Stomach (tissue), 8 donors: ENCODE measurements at regions not wholly inside any gene's neighbourhood (a gene's known extent, or its start where the extent isn't known, plus 50 kb on each side); places are given as distances from the start of the nearest gene placed in this dataset.

Source experiments
- DNase-seq, 2 donors: peaks; one replicate each; pipeline versions ENCODE4 v3.0.0 to v3.0.0-alpha.2; 2013 to 2019
- H3K27ac ChIP-seq, 5 donors: fragments of 200-600 bp in 4 of 5; sonication (generic) in 4 of 5; one replicate each; pipeline ENCODE4 v1.5.1; 2013 to 2019; ENCODE audit warnings: mild to moderate bottlenecking in 1 of 5, moderate library complexity in 1 of 5
- H3K27me3 ChIP-seq, 3 donors: fragments of 200-600 bp; sonication (generic); one replicate each; pipeline ENCODE4 v1.5.1; 2017 to 2019; ENCODE audit warnings: mixed run types in 1 of 3
- H3K36me3 ChIP-seq, 4 donors: fragments of 200-600 bp; sonication (generic); 1 replicate in 3 of 4; 2 replicates in 1 of 4; pipeline ENCODE4 v1.5.1; 2016 to 2019
- H3K4me1 ChIP-seq, 4 donors: fragments of 200-600 bp; sonication (generic); one replicate each; pipeline ENCODE4 v1.5.1; 2016 to 2019
- H3K4me3 ChIP-seq, 4 donors: fragments of 200-600 bp; sonication (generic) in 3 of 4; one replicate each; pipeline ENCODE4 v1.5.1; 2016 to 2019; ENCODE audit warnings: mild to moderate bottlenecking in 1 of 4
- H3K9me3 ChIP-seq, 4 donors: fragments of 200-600 bp; sonication (generic); one replicate each; pipeline ENCODE4 v1.5.1; 2016 to 2019
- EP300 ChIP-seq: sonication (generic); formaldehyde crosslinking; IDR thresholded peaks from one replicate; pipeline ENCODE4 v1.6.1; 2017; ENCODE audit warnings: antibody characterized with exemption
- POLR2A ChIP-seq, 4 donors: fragments of 450-650 bp; IDR thresholded peaks; one replicate each; pipeline ENCODE4 v1.6.1; 2016; ENCODE audit warnings: antibody characterized with exemption in 4 of 4, control low read depth in 2 of 4, mild to moderate bottlenecking in 1 of 4, moderate library complexity in 1 of 4
- POLR2AphosphoS5 ChIP-seq, 3 donors: sonication (generic); formaldehyde crosslinking; IDR thresholded peaks; one replicate each; pipeline ENCODE4 v1.6.1; 2016; ENCODE audit warnings: antibody characterized with exemption in 3 of 3
- WGBS, 5 donors: extraction: QIAGEN DNeasy Blood & Tissue Kit in 3 of 5; methylation state at CpG; one replicate each; pipeline versions ENCODE4 v1.1.5 to v1.1.7; 2013 to 2018; 5-methylcytosine and 5-hydroxymethylcytosine counted together
- intact Hi-C: fragments of 100-400 bp; cut with DNase I; formaldehyde crosslinking; loops from one replicate; pipeline ENCODE4 v1.15.1; 2023; ENCODE audit warnings: low total_unique reads
- TF ChIP-seq, protein P1 (sequence below), 7 experiments: fragments of 450-650 bp in 4 of 7; fragments of 200-600 bp in 3 of 7; sonication (generic) in 3 of 7; IDR thresholded peaks; one replicate each; pipeline ENCODE4 v1.5.1; 2016 to 2019; ENCODE audit warnings: antibody characterized with exemption in 7 of 7, control low read depth in 2 of 7, mild to moderate bottlenecking in 1 of 7
- donor health status: healthy with polysubstance abuse.
- donor health status: Bipolar disorder and iron deficiency.
- donor health status: healthy.

DNA sequence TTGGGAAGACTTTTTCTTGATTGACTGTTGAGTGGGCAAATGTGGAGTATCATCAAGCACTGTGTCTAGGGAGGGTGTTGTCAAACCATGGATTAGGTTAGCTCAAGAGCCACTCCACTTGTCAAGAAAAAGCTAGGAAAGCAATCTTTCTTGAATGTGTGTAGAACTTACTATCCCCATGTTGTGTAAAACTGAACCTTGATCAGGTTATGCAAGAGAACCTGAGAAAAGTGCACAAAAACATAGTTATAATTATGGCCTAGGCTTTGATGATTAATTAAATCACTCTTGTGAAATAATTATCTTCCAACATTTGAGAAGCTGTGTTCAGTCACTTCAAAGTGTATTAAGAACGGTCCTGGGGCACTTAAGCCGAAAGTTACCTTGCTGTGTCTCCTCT, 238.2 kb upstream of the OBI1 start:
- Histone ChIP-seq H3K4me1 (no peaks in the 10 kb centered on the region), H3K27ac (no peak overlapping the region), H3K9me3 (no peaks in the 10 kb centered on the region), H3K36me3 (no peaks in the 10 kb centered on the region), H3K27me3 (no peaks in the 10 kb centered on the region), H3K4me3 (no peak overlapping the region)
- intact Hi-C loops: no loop called here
- no peak for DNase-seq
- TF ChIP-seq POLR2A (IDR thresholded peaks at IDR 0.05) (no peak), POLR2AphosphoS5 (IDR thresholded peaks at IDR 0.05) (no peak), EP300 (no peak)
- TF ChIP-seq, protein P1, sequence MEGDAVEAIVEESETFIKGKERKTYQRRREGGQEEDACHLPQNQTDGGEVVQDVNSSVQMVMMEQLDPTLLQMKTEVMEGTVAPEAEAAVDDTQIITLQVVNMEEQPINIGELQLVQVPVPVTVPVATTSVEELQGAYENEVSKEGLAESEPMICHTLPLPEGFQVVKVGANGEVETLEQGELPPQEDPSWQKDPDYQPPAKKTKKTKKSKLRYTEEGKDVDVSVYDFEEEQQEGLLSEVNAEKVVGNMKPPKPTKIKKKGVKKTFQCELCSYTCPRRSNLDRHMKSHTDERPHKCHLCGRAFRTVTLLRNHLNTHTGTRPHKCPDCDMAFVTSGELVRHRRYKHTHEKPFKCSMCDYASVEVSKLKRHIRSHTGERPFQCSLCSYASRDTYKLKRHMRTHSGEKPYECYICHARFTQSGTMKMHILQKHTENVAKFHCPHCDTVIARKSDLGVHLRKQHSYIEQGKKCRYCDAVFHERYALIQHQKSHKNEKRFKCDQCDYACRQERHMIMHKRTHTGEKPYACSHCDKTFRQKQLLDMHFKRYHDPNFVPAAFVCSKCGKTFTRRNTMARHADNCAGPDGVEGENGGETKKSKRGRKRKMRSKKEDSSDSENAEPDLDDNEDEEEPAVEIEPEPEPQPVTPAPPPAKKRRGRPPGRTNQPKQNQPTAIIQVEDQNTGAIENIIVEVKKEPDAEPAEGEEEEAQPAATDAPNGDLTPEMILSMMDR (IDR thresholded peaks at IDR 0.05): no peak
- 36 to 44% (median 39%) methylated on average over 2 of the region's 2 CpGs for WGBS, 5 donors

DNA sequence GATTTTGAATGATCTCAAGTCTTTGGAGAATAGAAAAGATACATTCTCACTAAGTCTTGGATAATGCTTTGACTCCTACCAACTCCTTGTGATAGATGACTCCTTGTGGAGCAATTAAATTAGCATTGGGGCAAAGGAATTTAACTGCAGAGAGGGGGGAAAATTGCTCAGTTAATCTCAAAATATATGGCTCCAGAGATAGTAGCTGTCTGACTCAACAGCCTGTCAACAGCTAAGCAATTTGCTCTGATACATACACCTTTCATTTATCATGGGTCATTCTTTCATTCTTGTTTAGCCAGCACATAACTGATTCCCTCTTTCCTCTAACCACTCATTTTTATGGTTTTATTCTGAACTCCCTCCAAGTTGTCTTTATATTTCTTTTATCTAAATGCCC, 225.6 kb upstream of the OBI1 start:
- no peaks in the 10 kb centered on the region for H3K27me3 ChIP-seq
- H3K4me3 ChIP-seq: no peak overlapping the region
- intact Hi-C loops: no loop called here
- no peak for DNase-seq
- H3K36me3 ChIP-seq: no peaks in the 10 kb centered on the region
- H3K9me3 ChIP-seq: no peaks in the 10 kb centered on the region
- H3K4me1 ChIP-seq: no peaks in the 10 kb centered on the region
- no peak for TF ChIP-seq POLR2A (IDR thresholded peaks at IDR 0.05)
- no peak for TF ChIP-seq EP300
- TF ChIP-seq, protein P1 (IDR thresholded peaks at IDR 0.05): no peak
- TF ChIP-seq POLR2AphosphoS5 (IDR thresholded peaks at IDR 0.05): no peak
- H3K27ac ChIP-seq: no peak overlapping the region

DNA sequence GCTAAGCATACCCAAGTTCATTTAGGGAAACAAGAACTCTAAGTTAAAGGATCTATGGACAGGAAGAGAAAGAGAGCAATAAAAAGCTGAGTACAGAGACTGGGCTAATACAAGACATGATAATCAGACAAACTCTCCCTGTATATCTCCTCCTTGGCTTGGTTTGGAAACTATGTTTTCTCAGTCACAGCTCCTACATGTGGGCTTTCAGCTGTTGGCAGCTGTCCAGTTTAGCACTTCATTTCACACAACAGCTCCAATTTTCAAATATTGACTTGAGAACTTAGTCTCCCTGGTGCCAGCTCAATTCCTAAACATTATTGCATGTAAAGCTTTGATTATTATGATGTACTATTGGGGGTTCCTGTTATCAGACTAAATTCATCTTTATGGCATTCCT, 222.8 kb upstream of the OBI1 start:
- no peaks in the 10 kb centered on the region for H3K4me1 ChIP-seq
- intact Hi-C loops: no loop called here
- H3K9me3 ChIP-seq: no peaks in the 10 kb centered on the region
- H3K36me3 ChIP-seq: no peaks in the 10 kb centered on the region
- TF ChIP-seq EP300 (no peak), POLR2A (IDR thresholded peaks at IDR 0.05) (no peak), POLR2AphosphoS5 (IDR thresholded peaks at IDR 0.05) (no peak)
- TF ChIP-seq, protein P1 (IDR thresholded peaks at IDR 0.05): no peak
- H3K4me3 ChIP-seq: no peak overlapping the region
- peak in 1 of 2 donors; percentile 63 for DNase-seq
- H3K27ac ChIP-seq: no peak overlapping the region
- H3K27me3 ChIP-seq: no peaks in the 10 kb centered on the region

DNA sequence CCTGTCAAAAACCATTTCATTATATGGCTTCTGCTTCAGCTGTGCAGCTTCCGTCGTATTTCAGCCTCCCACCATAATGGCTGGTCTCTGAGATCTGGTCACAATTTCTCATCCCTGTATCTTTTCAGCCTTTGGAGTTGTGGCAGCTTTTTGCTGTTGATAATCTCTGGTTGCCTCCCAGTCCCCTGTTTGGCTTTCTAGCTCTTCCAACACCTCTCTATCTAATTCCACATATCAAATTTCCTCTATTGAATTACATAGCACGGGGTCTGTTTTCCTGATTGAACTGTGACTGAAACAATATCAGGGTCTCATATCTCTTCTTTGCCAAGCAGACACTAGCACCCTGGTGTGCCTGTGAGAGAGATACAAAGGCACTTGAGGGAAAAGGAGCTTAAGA, 222.1 kb upstream of the OBI1 start:
- no peaks in the 10 kb centered on the region for H3K27me3 ChIP-seq
- H3K27ac ChIP-seq: no peak overlapping the region
- H3K4me3 ChIP-seq: no peak overlapping the region
- 57 to 66% (median 60%) methylated on average over 3 of the region's 3 CpGs for WGBS, 5 donors
- no peaks in the 10 kb centered on the region for H3K36me3 ChIP-seq
- no peak for TF ChIP-seq POLR2AphosphoS5 (IDR thresholded peaks at IDR 0.05)
- TF ChIP-seq EP300: no peak
- DNase-seq: no peak
- no peaks in the 10 kb centered on the region for H3K4me1 ChIP-seq
- H3K9me3 ChIP-seq: no peaks in the 10 kb centered on the region
- intact Hi-C loops: no loop called here

DNA sequence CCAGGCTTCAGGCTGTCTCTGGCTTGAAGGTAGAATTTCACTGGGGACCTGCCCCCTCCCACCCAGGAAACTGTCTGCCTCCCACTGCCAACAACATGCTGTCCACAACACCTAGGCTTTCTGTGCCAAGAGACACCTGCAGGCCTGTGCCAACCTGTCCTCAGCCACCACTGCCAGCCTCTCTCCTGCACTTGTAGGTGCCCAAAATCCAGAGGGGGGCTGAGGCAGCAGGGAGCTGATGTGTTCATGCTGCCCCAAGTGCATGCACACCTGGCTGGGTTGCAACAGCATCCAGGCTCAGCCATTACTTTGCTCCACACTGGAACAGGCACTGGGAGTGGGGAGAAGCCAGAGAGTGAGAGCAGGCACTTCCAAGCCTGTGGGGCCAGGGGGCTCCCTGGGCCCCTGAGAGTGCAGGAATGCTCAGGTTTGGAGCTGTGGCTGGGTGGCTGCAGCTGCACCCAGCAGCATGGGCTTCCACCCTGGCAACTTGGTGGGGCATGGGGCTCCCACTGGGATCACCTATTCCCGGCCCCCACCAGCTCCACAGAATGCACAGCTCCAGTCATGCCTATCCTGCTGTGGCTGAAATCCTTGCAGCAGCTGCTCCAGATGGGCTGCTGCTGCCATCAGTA, 218.1 kb upstream of the OBI1 start:
- no peaks in the 10 kb centered on the region for H3K9me3 ChIP-seq
- no peak overlapping the region for H3K4me3 ChIP-seq
- DNase-seq: no peak
- intact Hi-C loops: no loop called here
- H3K27me3 ChIP-seq: no peaks in the 10 kb centered on the region
- 70 to 90% (median 75%) methylated on average over 1 of the region's 1 CpG; no CpG with 5 or more reads in 1 of the 5 donors for WGBS, 5 donors
- no peak for TF ChIP-seq POLR2A (IDR thresholded peaks at IDR 0.05)
- no peaks in the 10 kb centered on the region for H3K4me1 ChIP-seq
- H3K27ac ChIP-seq: no peak overlapping the region
- no peaks in the 10 kb centered on the region for H3K36me3 ChIP-seq
